GM18870 (cell line): ENCODE measurements at regions not wholly inside any gene's neighbourhood (a gene's known extent, or its start where the extent isn't known, plus 50 kb on each side); places are given as distances from the start of the nearest gene placed in this dataset.

ENCODE experiments used
- ATAC-seq: cut with Tn5 transposase; IDR thresholded peaks from one replicate; pipeline ENCODE4 v1.9.1; 2021; ENCODE audit warnings: moderate library complexity; ENCODE audit not compliant: unreplicated experiment

- no peak for ATAC-seq
Observed at GRCh38 chr20:10770753-10771152, 97.0 kb upstream of the JAG1 start.

- no peak for ATAC-seq
Observed at GRCh38 chr20:10771435-10772140, 97.8 kb upstream of the JAG1 start.

GRCh38 chr20:10774357-10774943 lies 100.7 kb upstream of the JAG1 start:
- ATAC-seq: no peak

DNA sequence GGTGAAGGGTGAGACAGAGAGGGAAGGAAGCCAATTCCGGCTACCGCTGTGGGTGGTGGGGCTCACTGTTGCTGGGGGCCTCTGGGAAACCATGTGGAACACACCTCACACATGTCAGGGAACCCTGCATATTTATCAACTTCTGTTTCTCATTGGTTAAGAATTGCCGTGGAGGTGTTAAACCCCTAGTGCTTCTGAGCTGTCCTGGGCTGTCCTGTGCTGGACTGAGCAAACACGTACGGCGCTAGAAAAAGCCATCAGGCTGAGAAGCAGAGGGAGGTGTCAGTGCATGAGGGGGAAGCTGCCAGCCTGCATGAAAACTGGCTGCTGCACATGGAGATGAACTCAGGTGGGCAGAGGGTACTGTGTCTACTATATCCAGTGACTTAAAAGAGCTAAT lies 103.9 kb upstream of the JAG1 start:
- ATAC-seq: no peak

DNA sequence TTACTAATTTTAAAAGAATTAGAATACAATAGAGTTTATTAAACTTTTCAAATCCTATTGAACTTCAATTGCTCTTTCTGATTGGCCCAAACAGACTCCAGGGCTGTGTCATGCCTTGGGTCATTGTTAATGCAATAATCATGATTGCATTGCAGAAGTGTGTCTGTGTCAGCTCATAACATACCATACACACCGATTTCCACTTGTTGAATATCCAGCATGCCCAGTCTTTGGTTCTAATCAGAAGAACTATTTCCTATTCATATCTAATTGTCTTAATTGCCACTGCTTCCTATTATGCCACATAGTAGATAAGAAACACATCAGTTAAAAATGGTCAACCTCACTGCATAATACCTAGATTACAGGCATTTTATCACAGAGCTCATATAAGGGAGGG lies 106.1 kb upstream of the JAG1 start:
- ATAC-seq: no peak

GRCh38 chr20:10780901-10781300 lies 107.1 kb upstream of the JAG1 start:
- no peak for ATAC-seq

GRCh38 chr20:10781526-10781925 lies 107.7 kb upstream of the JAG1 start:
- ATAC-seq: no peak

GRCh38 chr20:10783707-10784553 lies 110.1 kb upstream of the JAG1 start:
- no peak for ATAC-seq

DNA sequence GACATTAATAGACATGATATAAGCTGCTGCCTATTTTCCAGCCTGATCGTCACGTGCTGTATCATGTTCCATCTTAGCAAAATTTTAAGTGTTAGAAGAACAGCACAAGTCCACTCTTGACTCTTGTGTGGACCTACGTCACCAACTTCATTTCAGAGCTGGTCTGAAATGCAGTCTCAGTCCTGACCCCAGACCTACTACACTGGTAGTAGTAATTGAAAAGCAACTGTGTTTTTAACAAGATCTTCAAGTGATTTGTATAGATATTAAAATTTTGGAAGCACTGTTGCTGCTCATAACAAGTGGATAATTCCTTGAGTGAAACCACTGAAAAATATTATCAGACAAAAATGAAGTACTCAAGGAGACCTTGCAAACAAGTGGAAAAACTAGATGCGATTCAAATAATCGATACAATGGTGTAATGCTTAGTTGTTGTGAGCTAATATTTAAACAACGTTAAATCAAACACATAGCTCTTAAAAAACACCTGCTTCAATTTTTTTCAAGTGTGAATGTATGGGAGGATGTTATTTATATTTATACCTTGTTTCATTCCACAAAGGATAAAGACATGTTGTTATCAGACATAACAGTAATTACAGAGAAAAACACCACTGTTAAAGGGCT lies 110.9 kb upstream of the JAG1 start:
- no peak for ATAC-seq

DNA sequence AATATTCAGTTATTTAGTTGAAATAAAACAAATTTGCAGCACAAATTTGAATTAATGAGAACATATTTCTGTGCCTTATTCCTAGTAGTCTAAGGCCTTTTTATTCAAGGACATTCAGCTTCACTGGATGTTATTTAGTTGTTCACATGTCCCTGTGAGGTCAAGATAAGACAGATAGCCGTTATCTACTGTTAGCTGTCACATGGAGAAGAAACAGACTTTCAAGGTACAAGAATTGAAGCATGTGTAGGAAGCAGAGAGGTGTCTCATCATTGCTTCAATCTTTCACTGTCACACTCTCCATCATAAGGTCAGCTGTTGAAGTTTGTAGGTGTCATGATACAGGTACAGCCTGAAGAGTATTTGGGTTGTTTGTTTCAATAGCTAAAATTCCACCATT lies 112.9 kb upstream of the JAG1 start:
- ATAC-seq: no peak

DNA sequence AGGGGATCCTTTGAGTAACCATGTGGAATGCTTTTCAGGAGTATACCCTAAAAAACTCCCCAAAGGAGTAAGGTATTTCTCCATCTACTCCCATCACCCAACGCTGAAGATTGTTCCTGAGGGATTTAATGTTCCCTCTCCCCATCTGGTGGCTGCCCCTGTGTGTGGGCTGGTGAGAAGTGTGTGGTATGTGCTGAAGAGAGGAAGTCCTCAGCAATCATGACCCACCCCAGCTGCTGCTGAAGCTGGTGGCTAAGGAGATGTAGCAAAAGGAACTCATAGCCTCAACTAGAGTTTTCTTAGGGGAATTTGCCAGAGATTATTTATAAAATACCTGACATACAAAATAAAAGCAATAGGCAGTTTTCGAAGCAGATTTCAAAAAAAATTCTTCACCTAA lies 114.3 kb upstream of the JAG1 start:
- no peak for ATAC-seq

- no peak for ATAC-seq
Observed at GRCh38 chr20:10788877-10789276, 115.1 kb upstream of the JAG1 start.

DNA sequence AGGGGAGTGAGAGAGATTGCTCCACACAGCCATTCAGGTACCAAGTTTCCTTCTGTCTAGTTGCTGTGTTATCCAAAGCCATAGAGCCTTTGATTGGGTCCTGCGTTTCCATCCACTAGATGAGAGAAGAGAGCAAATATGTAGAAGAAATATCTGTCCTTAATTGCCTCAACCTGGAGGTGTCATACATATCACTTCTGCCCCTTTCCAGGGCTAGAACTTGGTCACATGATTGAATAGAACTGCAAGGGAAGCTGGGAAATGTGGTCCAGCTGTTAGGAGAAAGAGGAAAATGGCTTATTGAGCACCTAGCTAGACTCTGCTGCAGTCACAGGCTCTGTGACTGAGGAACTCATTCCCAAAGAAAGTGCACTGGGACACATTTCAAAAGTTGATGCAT lies 115.6 kb upstream of the JAG1 start:
- no peak for ATAC-seq

DNA sequence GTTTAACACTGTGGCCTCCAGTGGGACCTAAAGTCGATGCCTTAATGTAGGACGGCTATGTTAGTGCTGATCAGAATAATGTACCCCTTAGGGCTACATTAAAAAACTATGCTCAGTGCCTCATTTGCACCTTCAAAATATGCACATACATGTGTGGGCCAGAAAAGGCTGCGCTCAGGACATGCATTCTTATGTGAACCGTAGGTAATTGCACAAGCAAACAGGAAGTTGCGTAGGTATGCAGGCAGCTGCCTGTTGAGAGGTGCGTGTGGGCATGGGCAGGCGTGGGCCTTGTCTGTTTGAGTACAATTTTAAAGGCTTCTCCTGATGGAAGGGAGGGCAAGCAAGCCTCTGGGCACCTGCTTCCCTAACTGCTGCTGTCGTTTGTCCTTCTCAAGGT lies 116.2 kb upstream of the JAG1 start:
- no peak for ATAC-seq

- no peak for ATAC-seq
Observed at GRCh38 chr20:10792291-10792690, 118.5 kb upstream of the JAG1 start.

GRCh38 chr20:10793766-10794165 lies 120.0 kb upstream of the JAG1 start:
- ATAC-seq: no peak

- no peak for ATAC-seq
Observed at GRCh38 chr20:10794765-10795164, 121.0 kb upstream of the JAG1 start.

GRCh38 chr20:10795286-10796026 lies 121.7 kb upstream of the JAG1 start:
- no peak for ATAC-seq

DNA sequence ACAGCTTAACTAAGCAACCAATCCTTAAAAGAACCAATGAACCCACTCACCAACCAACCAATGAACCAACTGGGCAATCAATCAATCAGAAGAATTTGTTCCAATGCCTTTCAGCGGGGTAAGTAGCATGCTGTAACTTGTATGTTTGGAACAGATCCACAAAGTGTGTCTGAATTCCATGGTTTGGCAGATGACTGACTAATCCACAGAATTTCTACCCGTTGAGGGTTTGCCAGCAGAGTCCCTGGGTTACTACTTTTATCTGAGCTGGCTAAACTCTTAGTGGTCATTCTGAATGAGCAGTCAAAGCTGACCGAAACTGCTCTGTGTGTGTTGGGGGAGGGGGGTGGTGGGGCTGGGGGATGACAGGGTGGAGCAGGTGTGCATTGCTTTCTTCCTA lies 125.0 kb upstream of the JAG1 start:
- no peak for ATAC-seq

DNA sequence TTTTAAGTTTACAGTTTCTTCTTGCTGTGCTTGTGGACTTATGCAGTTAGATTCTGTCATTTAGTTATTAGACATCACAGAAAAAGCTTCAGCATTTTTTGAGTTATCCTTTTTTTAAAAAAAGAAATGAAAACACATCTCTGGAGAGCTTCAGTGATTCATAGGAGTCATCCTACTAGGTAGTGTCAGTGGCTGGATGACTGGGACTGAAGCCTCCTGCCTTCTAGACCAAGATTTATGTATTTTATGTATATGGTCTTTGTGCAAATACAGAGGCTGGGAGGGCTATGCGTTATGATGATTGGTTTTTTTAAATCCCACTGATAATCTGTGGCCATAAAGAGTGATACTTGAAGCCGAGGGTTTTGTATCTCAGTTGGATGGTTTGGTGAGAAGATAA lies 125.9 kb upstream of the JAG1 start:
- no peak for ATAC-seq

- no peak for ATAC-seq
Observed at GRCh38 chr20:10800288-10800687, 126.5 kb upstream of the JAG1 start.
